ENCODE measurements at regions not wholly inside any gene's neighbourhood (a gene's known extent, or its start where the extent isn't known, plus 50 kb on each side); places are given as distances from the start of the nearest gene placed in this dataset.

GRCh38 chrX:155767876-155768769 lies 113.0 kb upstream of the VAMP7 start:
- intact Hi-C loops (cut with DNase I; ENCODE audit: low total_unique reads): no loop called here
- TF ChIP-seq CTCF (IDR thresholded peaks at IDR 0.05): no peak
- H3K4me3 ChIP-seq (ENCODE audit: low read depth, poor library complexity, severe bottlenecking): no peak overlapping the region
- DNase-seq (ENCODE audit: low spot score in 2 of 2): no peak
- 32 to 52% methylated on average over 24 of the region's 24 CpGs for WGBS, 2 donors

GRCh38 chrX:155767051-155767875 lies 113.9 kb upstream of the VAMP7 start:
- H3K4me3 ChIP-seq (ENCODE audit: low read depth, poor library complexity, severe bottlenecking): peak overlapping the region; percentile 26
- 27 to 28% methylated on average over 19 of the region's 19 CpGs for WGBS, 2 donors
- intact Hi-C loops (cut with DNase I; ENCODE audit: low total_unique reads): no loop called here
- no peak for DNase-seq (ENCODE audit: low spot score in 2 of 2)
- TF ChIP-seq CTCF (IDR thresholded peaks at IDR 0.05) (no peak), POLR2A (IDR thresholded peaks at IDR 0.05) (no peak)

DNA sequence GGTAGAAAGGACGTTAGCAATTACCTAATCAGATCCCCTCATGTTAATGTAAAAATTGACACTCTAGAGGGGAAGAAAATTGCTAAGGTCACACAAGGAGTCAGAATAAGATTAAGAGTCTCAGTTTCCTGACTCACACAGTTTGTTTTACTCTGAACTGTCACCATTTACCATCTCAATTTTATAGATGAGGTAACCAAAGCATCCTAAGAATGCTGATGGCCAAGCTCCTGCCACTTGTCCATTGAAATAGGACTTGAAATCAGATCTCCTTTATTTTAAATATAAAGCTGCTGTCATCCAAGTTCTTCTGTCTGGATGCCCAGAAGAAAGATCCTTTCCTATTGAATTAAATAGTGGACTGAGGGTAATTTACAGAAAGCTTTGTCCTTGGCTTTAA lies 114.8 kb upstream of the VAMP7 start:
- H3K4me3 ChIP-seq (ENCODE audit: low read depth, poor library complexity, severe bottlenecking): no peak overlapping the region
- no peak for DNase-seq (ENCODE audit: low spot score in 2 of 2)
- intact Hi-C loops (cut with DNase I; ENCODE audit: low total_unique reads): no loop called here
- WGBS, 2 donors: 43 to 46% methylated on average over 1 of the region's 1 CpG
- TF ChIP-seq CTCF (IDR thresholded peaks at IDR 0.05) (no peak), POLR2A (IDR thresholded peaks at IDR 0.05) (no peak)

GRCh38 chrX:155761185-155761584 lies 120.0 kb upstream of the VAMP7 start:
- H3K4me3 ChIP-seq (ENCODE audit: low read depth, poor library complexity, severe bottlenecking): no peak overlapping the region
- intact Hi-C loops (cut with DNase I; ENCODE audit: low total_unique reads): no loop called here
- TF ChIP-seq POLR2A (IDR thresholded peaks at IDR 0.05) (no peak), CTCF (IDR thresholded peaks at IDR 0.05) (no peak)
- no peak for DNase-seq (ENCODE audit: low spot score in 2 of 2)

GRCh38 chrX:155757046-155757759 lies 123.9 kb upstream of the VAMP7 start:
- TF ChIP-seq CTCF (IDR thresholded peaks at IDR 0.05) (no peak), POLR2A (IDR thresholded peaks at IDR 0.05) (no peak)
- intact Hi-C loops (cut with DNase I; ENCODE audit: low total_unique reads): no loop called here
- no peak for DNase-seq (ENCODE audit: low spot score in 2 of 2)
- WGBS, 2 donors: 51 to 61% methylated on average over 3 of the region's 3 CpGs
- H3K4me3 ChIP-seq (ENCODE audit: low read depth, poor library complexity, severe bottlenecking): no peak overlapping the region
